Osteocyte (in vitro differentiated cells): ENCODE measurements at regions not wholly inside any gene's neighbourhood (a gene's known extent, or its start where the extent isn't known, plus 50 kb on each side); places are given as distances from the start of the nearest gene placed in this dataset.

Experiments
- DNase-seq: peaks from one replicate; pipeline ENCODE4 v3.0.0; 2021; ENCODE audit warnings: mixed read lengths; ENCODE audit not compliant: unreplicated experiment; ENCODE audit errors: extremely low spot score
- H3K27ac Mint-ChIP-seq: one replicate; pipeline ENCODE4 v1.8.0; 2021; ENCODE audit warnings: mild to moderate bottlenecking, mixed read lengths; ENCODE audit not compliant: unreplicated experiment
- H3K27me3 Mint-ChIP-seq: one replicate; pipeline ENCODE4 v1.8.0; 2021; ENCODE audit warnings: mixed read lengths; ENCODE audit not compliant: unreplicated experiment
- H3K36me3 Mint-ChIP-seq: one replicate; pipeline ENCODE4 v1.8.0; 2021; ENCODE audit warnings: mixed read lengths; ENCODE audit not compliant: unreplicated experiment
- H3K4me1 Mint-ChIP-seq: one replicate; pipeline ENCODE4 v1.8.0; 2021; ENCODE audit warnings: mixed read lengths; ENCODE audit not compliant: unreplicated experiment
- H3K4me3 Mint-ChIP-seq: one replicate; pipeline ENCODE4 v1.8.0; 2021; ENCODE audit warnings: mild to moderate bottlenecking, moderate library complexity, mixed read lengths; ENCODE audit not compliant: unreplicated experiment
- H3K9me3 Mint-ChIP-seq: one replicate; pipeline ENCODE4 v1.8.0; 2021; ENCODE audit warnings: mixed read lengths; ENCODE audit not compliant: unreplicated experiment
- CTCF ChIP-seq: fragments of 200-600 bp; sonication (generic); IDR thresholded peaks from 2 replicates; pipeline ENCODE4 v1.5.0; 2021; ENCODE audit warnings: antibody characterized with exemption, mild to moderate bottlenecking, moderate library complexity

DNA sequence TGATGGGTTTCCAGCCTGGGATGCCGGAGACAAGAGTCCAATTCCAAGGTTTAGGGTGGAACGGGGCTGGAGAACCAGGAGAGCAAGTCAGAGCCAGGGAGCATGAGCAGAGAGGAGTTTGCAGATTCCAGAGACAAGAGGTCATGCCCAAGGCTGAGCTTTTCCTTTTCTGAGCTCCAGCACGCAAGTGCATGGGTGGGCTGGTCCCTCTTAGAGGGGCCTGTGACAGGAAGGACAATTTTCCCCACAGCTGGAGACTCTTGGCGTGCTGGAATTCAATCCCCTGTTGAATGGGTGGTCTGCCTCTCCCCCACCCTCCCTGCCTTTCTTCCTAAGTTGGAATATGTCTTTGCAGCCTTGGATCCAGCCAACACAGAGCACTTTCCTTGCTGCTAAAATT lies 431.9 kb downstream of the BCL11B start:
- no peak overlapping the region for H3K27ac Mint-ChIP-seq
- DNase-seq, result no peak
- no peak overlapping the region for H3K4me3 Mint-ChIP-seq
- peaks cover 4% of the 10 kb centered on the region for H3K9me3 Mint-ChIP-seq
- no peaks in the 10 kb centered on the region for H3K4me1 Mint-ChIP-seq
- H3K27me3 Mint-ChIP-seq, result peaks cover 6% of the 10 kb centered on the region
- no peaks in the 10 kb centered on the region for H3K36me3 Mint-ChIP-seq
- TF ChIP-seq CTCF, result no peak

DNA sequence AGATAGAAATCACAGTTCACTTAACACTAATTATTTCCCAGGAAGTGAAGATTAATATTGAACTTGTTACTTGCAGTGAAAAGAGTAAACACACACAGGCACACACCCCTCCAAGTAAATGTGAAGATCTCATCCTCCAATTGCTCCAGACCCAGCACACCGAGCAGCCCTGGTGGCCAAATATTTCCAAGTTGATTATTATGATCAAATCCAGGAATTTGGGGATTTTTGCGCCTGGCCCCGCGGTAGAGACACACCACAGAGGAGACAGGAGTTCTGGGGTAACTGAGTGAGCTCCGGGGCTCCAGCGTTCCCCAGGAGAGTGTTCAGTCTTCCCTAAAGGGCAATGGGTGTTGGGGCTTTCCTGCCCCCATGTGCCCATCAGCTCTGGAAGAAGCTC lies 431.5 kb downstream of the BCL11B start:
- peaks cover 9% of the 10 kb centered on the region for H3K27me3 Mint-ChIP-seq
- no peaks in the 10 kb centered on the region for H3K4me1 Mint-ChIP-seq
- no peak for DNase-seq
- H3K9me3 Mint-ChIP-seq, result peaks cover 4% of the 10 kb centered on the region
- H3K27ac Mint-ChIP-seq, result no peak overlapping the region
- H3K36me3 Mint-ChIP-seq, result no peaks in the 10 kb centered on the region
- H3K4me3 Mint-ChIP-seq, result no peak overlapping the region
- TF ChIP-seq CTCF, result no peak

DNA sequence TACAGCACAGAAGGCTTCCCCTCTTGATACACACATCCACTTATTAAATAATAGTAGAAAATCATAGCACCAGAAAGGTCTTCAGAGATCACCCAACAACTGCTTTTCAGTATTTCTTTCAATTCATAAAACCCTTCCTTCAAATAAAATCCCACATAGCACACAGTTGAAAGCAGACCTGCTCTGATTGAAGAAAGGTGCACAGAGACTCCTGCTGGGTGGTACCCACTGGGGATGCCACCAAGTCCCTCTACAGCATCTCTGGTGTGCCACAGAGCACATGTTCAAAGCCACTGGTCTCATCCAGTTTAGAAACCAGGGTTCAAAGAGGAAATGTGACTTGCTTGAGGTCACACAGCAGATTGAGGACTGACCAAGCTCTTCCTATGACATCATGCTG lies 427.5 kb downstream of the BCL11B start:
- TF ChIP-seq CTCF, result no peak
- no peaks in the 10 kb centered on the region for H3K36me3 Mint-ChIP-seq
- DNase-seq, result no peak
- no peak overlapping the region for H3K27ac Mint-ChIP-seq
- no peak overlapping the region for H3K4me3 Mint-ChIP-seq
- peaks cover 5% of the 10 kb centered on the region for H3K9me3 Mint-ChIP-seq
- no peaks in the 10 kb centered on the region for H3K4me1 Mint-ChIP-seq
- peaks cover 9% of the 10 kb centered on the region for H3K27me3 Mint-ChIP-seq

DNA sequence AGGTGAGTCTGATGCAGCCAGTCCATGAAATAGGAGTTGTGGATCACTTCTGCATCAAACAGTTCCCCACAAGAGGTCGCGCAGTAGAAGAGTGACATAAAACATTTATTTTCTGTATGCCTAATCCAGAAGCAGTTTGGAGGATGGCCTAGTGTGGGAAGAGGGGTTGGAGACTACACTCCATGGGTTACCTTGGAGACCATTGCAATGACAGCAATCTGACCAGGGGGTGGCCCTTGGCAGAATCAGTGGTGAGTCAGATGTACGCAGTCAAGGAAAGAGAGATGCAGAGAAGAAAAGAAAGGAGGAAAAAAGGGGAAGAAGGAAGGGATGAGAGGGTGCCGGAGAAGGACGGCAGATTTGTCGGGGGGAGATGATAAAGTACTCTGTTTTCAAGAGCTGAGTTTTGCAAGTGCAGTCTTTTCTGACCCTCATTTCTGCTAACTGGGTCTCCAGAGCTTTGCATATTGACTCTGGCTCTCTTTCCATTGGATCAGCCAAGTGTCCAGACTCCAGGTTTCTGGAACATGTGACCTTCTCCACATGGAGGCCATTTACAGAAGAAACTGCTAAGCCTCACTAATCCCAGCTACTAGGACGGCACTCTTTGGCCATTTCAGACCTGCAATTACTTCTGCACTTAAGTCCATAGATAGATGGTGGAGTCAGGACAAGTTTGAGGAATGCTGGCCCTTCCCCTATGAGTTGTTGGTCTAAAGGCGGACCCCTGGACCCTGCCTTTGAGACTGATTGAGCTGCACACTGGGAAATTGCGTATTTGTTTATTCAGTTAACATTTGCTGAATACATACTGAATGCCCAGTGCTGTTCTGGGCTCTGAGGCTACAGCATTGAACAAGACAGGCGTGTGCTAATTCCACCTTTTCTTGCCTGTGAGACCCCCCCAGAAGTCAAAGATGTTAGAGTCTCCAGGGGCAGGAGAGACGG lies 424.2 kb downstream of the BCL11B start:
- no peak overlapping the region for H3K27ac Mint-ChIP-seq
- H3K36me3 Mint-ChIP-seq, result no peaks in the 10 kb centered on the region
- H3K4me1 Mint-ChIP-seq, result no peaks in the 10 kb centered on the region
- DNase-seq, result no peak
- H3K27me3 Mint-ChIP-seq, result peaks cover 9% of the 10 kb centered on the region
- peaks cover 5% of the 10 kb centered on the region for H3K9me3 Mint-ChIP-seq
- no peak for TF ChIP-seq CTCF
- H3K4me3 Mint-ChIP-seq, result no peak overlapping the region

DNA sequence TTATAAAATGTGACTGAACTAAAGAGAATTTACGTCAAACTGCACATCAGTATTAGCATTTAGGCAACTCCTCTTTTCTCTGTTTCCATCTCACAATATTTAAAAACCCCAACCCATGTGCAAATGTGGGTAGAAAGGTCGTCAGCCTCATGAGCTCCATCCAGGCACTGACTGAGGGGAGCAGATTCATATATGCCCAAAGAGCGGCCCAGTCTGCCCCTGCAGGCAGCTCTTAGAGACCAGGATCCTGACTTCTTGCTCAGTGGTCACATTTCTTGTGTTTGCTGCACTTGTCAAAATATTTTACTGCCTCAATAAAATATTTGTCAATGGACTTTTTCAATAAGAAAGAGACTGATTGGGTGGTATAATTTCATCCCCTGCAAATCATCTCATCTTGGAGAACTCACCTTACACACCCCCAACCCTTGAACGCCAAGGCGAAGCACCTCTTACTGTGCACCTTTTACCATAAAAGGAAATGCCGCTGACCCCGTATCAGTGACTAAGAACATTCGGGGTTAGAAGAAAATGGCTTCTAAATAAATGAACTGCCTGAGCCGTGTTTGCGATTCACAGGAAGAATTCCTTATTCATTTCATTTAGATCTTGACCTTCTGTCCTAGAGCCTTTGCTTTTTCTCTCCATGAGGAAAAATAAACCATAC lies 418.8 kb downstream of the BCL11B start:
- TF ChIP-seq CTCF, result no peak
- Mint-ChIP-seq H3K27ac (no peak overlapping the region), H3K4me3 (no peak overlapping the region), H3K9me3 (peaks cover 5% of the 10 kb centered on the region), H3K36me3 (no peaks in the 10 kb centered on the region), H3K4me1 (no peaks in the 10 kb centered on the region), H3K27me3 (peaks cover 5% of the 10 kb centered on the region)
- DNase-seq, result no peak
